H1 (cell line): ENCODE measurements at regions not wholly inside any gene's neighbourhood (a gene's known extent, or its start where the extent isn't known, plus 50 kb on each side); places are given as distances from the start of the nearest gene placed in this dataset.

Source experiments
- BRCA1 ChIP-seq: IDR thresholded peaks from 2 replicates; pipeline ENCODE4 v1.6.1; 2012; ENCODE audit warnings: low read depth, low read length, improper control_type of control experiment
- HDAC2 ChIP-seq, 2 experiments: fragments of 300-600 bp in 1 of 2; sonication (generic) in 1 of 2; IDR thresholded peaks; 2 replicates each; pipeline ENCODE4 v1.6.1; 2011 to 2012; ENCODE audit warnings: low read depth in 2 of 2, low read length in 2 of 2, mild to moderate bottlenecking in 2 of 2, moderate library complexity in 2 of 2, borderline replicate concordance in 1 of 2, inconsistent platforms in 1 of 2
- RNF2 ChIP-seq: fragments of 200-900, 300-1000 bp; sonication (generic); IDR thresholded peaks from 2 replicates; pipeline ENCODE4 v1.7.1; 2016; ENCODE audit warnings: borderline replicate concordance, low read depth, mild to moderate bottlenecking, antibody characterized with exemption, low read length; ENCODE audit not compliant: poor library complexity, severe bottlenecking; ENCODE audit errors: missing control alignments
- SIRT6 ChIP-seq: IDR thresholded peaks from one replicate; pipeline ENCODE4 v1.7.1; 2012; ENCODE audit warnings: low read length, inconsistent platforms
- TBP ChIP-seq: IDR thresholded peaks from 2 replicates; pipeline ENCODE4 v1.6.1; 2011; ENCODE audit warnings: low read depth, low read length, improper control_type of control experiment
- TF ChIP-seq, protein P1 (sequence below): fragments of 300-600 bp; sonication (generic); IDR thresholded peaks from 2 replicates; pipeline ENCODE4 v1.7.1; 2012; ENCODE audit warnings: low read length, moderate library complexity, mild to moderate bottlenecking, inconsistent platforms; ENCODE audit not compliant: insufficient replicate concordance

- TF ChIP-seq, protein P1, sequence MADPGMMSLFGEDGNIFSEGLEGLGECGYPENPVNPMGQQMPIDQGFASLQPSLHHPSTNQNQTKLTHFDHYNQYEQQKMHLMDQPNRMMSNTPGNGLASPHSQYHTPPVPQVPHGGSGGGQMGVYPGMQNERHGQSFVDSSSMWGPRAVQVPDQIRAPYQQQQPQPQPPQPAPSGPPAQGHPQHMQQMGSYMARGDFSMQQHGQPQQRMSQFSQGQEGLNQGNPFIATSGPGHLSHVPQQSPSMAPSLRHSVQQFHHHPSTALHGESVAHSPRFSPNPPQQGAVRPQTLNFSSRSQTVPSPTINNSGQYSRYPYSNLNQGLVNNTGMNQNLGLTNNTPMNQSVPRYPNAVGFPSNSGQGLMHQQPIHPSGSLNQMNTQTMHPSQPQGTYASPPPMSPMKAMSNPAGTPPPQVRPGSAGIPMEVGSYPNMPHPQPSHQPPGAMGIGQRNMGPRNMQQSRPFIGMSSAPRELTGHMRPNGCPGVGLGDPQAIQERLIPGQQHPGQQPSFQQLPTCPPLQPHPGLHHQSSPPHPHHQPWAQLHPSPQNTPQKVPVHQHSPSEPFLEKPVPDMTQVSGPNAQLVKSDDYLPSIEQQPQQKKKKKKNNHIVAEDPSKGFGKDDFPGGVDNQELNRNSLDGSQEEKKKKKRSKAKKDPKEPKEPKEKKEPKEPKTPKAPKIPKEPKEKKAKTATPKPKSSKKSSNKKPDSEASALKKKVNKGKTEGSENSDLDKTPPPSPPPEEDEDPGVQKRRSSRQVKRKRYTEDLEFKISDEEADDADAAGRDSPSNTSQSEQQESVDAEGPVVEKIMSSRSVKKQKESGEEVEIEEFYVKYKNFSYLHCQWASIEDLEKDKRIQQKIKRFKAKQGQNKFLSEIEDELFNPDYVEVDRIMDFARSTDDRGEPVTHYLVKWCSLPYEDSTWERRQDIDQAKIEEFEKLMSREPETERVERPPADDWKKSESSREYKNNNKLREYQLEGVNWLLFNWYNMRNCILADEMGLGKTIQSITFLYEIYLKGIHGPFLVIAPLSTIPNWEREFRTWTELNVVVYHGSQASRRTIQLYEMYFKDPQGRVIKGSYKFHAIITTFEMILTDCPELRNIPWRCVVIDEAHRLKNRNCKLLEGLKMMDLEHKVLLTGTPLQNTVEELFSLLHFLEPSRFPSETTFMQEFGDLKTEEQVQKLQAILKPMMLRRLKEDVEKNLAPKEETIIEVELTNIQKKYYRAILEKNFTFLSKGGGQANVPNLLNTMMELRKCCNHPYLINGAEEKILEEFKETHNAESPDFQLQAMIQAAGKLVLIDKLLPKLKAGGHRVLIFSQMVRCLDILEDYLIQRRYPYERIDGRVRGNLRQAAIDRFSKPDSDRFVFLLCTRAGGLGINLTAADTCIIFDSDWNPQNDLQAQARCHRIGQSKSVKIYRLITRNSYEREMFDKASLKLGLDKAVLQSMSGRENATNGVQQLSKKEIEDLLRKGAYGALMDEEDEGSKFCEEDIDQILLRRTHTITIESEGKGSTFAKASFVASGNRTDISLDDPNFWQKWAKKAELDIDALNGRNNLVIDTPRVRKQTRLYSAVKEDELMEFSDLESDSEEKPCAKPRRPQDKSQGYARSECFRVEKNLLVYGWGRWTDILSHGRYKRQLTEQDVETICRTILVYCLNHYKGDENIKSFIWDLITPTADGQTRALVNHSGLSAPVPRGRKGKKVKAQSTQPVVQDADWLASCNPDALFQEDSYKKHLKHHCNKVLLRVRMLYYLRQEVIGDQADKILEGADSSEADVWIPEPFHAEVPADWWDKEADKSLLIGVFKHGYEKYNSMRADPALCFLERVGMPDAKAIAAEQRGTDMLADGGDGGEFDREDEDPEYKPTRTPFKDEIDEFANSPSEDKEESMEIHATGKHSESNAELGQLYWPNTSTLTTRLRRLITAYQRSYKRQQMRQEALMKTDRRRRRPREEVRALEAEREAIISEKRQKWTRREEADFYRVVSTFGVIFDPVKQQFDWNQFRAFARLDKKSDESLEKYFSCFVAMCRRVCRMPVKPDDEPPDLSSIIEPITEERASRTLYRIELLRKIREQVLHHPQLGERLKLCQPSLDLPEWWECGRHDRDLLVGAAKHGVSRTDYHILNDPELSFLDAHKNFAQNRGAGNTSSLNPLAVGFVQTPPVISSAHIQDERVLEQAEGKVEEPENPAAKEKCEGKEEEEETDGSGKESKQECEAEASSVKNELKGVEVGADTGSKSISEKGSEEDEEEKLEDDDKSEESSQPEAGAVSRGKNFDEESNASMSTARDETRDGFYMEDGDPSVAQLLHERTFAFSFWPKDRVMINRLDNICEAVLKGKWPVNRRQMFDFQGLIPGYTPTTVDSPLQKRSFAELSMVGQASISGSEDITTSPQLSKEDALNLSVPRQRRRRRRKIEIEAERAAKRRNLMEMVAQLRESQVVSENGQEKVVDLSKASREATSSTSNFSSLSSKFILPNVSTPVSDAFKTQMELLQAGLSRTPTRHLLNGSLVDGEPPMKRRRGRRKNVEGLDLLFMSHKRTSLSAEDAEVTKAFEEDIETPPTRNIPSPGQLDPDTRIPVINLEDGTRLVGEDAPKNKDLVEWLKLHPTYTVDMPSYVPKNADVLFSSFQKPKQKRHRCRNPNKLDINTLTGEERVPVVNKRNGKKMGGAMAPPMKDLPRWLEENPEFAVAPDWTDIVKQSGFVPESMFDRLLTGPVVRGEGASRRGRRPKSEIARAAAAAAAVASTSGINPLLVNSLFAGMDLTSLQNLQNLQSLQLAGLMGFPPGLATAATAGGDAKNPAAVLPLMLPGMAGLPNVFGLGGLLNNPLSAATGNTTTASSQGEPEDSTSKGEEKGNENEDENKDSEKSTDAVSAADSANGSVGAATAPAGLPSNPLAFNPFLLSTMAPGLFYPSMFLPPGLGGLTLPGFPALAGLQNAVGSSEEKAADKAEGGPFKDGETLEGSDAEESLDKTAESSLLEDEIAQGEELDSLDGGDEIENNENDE, result no peak
- TF ChIP-seq BRCA1 (no peak), HDAC2 (IDR thresholded peaks at IDR 0.05; ENCODE audit: borderline replicate concordance in 1 of 2, low read depth in 2 of 2, low read length in 2 of 2) (no peak), RNF2 (no peak), TBP (no peak), SIRT6 (no peak)
Measured at GRCh38 chr2:43128559-43128955, 97.8 kb downstream of the ZFP36L2 start (continued).
